ENCODE measurements at regions not wholly inside any gene's neighbourhood (a gene's known extent, or its start where the extent isn't known, plus 50 kb on each side); places are given as distances from the start of the nearest gene placed in this dataset.

DNA sequence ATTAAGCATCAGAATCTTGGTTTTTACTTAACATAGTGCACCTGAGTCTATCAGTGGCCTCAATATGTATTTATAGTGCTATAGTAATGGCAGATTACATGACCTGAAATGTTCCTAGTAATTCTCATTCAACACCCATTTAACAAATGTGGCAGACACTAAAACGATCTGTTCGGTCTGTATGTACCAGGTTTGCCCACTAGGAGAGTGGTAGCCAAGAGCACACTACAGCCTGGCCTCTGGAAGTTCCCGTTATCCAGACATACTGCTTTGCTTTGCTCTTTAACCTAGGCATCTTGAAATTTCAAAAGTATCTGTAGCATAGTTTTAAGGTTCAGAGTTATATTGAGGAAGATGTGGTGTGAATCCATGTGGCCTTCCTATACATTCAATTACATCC lies 395.7 kb upstream of the NRG3 start:
- TF ChIP-seq, protein P1, sequence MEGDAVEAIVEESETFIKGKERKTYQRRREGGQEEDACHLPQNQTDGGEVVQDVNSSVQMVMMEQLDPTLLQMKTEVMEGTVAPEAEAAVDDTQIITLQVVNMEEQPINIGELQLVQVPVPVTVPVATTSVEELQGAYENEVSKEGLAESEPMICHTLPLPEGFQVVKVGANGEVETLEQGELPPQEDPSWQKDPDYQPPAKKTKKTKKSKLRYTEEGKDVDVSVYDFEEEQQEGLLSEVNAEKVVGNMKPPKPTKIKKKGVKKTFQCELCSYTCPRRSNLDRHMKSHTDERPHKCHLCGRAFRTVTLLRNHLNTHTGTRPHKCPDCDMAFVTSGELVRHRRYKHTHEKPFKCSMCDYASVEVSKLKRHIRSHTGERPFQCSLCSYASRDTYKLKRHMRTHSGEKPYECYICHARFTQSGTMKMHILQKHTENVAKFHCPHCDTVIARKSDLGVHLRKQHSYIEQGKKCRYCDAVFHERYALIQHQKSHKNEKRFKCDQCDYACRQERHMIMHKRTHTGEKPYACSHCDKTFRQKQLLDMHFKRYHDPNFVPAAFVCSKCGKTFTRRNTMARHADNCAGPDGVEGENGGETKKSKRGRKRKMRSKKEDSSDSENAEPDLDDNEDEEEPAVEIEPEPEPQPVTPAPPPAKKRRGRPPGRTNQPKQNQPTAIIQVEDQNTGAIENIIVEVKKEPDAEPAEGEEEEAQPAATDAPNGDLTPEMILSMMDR (IDR thresholded peaks at IDR 0.05) = no peak
- no peak for TF ChIP-seq POLR2AphosphoS5 (IDR thresholded peaks at IDR 0.05)

Data from esophagus muscularis mucosa (tissue), 3 donors.